ENCODE measurements at regions not wholly inside any gene's neighbourhood (a gene's known extent, or its start where the extent isn't known, plus 50 kb on each side); places are given as distances from the start of the nearest gene placed in this dataset.

GRCh38 chr6:153485072-153485471 is 354.0 kb upstream of the RGS17 start:
- no peak for TF ChIP-seq POLR2AphosphoS5 (IDR thresholded peaks at IDR 0.05)
- no peak for TF ChIP-seq POLR2A (IDR thresholded peaks at IDR 0.05)
- TF ChIP-seq CTCF (IDR thresholded peaks at IDR 0.05), result no peak
- TF ChIP-seq EP300 (IDR thresholded peaks at IDR 0.05), result no peak
